ENCODE measurements at regions not wholly inside any gene's neighbourhood (a gene's known extent, or its start where the extent isn't known, plus 50 kb on each side); places are given as distances from the start of the nearest gene placed in this dataset.

DNA sequence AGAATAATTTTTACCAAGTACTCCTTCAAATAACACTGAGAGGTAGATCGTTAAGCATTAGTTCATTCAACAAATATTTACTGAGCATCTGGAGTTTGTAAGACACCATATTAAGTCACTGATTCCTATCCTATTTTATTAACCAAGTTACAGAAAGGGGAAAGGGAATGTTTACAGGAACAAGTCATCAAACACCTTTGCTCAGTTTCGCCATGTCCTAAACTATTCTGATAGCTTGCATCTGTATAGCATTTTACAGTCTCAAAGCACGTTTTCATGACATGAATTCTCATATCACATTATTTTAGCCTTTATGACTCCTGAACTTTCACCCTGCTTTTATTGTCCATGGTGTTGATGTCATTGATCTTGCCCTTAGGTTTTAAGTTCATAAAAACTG lies 89.2 kb downstream of the AREG start:
- Mint-ChIP-seq H3K4me3 (ENCODE audit: unreplicated experiment) (no peak overlapping the region), H3K27me3 (ENCODE audit: low read depth, unreplicated experiment) (no peaks in the 10 kb centered on the region), H3K36me3 (ENCODE audit: low read depth, unreplicated experiment) (no peaks in the 10 kb centered on the region), H3K4me1 (ENCODE audit: low read depth, unreplicated experiment) (peaks cover 11% of the 10 kb centered on the region), H3K9me3 (ENCODE audit: unreplicated experiment) (no peaks in the 10 kb centered on the region), H3K27ac (ENCODE audit: unreplicated experiment) (no peak overlapping the region)
- H3K4me2 ChIP-seq (ENCODE audit: low read length) = no peak overlapping the region
- TF ChIP-seq, protein P1, sequence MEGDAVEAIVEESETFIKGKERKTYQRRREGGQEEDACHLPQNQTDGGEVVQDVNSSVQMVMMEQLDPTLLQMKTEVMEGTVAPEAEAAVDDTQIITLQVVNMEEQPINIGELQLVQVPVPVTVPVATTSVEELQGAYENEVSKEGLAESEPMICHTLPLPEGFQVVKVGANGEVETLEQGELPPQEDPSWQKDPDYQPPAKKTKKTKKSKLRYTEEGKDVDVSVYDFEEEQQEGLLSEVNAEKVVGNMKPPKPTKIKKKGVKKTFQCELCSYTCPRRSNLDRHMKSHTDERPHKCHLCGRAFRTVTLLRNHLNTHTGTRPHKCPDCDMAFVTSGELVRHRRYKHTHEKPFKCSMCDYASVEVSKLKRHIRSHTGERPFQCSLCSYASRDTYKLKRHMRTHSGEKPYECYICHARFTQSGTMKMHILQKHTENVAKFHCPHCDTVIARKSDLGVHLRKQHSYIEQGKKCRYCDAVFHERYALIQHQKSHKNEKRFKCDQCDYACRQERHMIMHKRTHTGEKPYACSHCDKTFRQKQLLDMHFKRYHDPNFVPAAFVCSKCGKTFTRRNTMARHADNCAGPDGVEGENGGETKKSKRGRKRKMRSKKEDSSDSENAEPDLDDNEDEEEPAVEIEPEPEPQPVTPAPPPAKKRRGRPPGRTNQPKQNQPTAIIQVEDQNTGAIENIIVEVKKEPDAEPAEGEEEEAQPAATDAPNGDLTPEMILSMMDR (IDR thresholded peaks at IDR 0.05; ENCODE audit: insufficient read depth, low read depth, low read length) = no peak
- TF ChIP-seq EZH2 (IDR thresholded peaks at IDR 0.05; ENCODE audit: insufficient read depth, low read length) = no peak
- H3K9me3 ChIP-seq (ENCODE audit: insufficient read depth, low read depth, low read length) = no peaks in the 10 kb centered on the region
- no peak overlapping the region for H2AFZ ChIP-seq (ENCODE audit: low read depth, low read length)
- H3K4me1 ChIP-seq (ENCODE audit: insufficient read depth, low read length) = no peaks in the 10 kb centered on the region
- FAIRE-seq = no peak
- H3K4me3 ChIP-seq (ENCODE audit: insufficient read depth, low read depth, low read length) = no peak overlapping the region
- no peak overlapping the region for H3K27ac ChIP-seq (ENCODE audit: low read depth, low read length)
- no peaks in the 10 kb centered on the region for H3K36me3 ChIP-seq (ENCODE audit: insufficient read depth, low read length)
- H4K20me1 ChIP-seq (ENCODE audit: insufficient read depth, low read length) = no peaks in the 10 kb centered on the region
- no peaks in the 10 kb centered on the region for H3K27me3 ChIP-seq (ENCODE audit: insufficient read depth, low read length)
- no peak overlapping the region for H3K9ac ChIP-seq (ENCODE audit: low read length)
- H3K79me2 ChIP-seq (ENCODE audit: insufficient read depth, low read length) = no peaks in the 10 kb centered on the region
- no peak for DNase-seq (ENCODE audit: low read depth)

DNA sequence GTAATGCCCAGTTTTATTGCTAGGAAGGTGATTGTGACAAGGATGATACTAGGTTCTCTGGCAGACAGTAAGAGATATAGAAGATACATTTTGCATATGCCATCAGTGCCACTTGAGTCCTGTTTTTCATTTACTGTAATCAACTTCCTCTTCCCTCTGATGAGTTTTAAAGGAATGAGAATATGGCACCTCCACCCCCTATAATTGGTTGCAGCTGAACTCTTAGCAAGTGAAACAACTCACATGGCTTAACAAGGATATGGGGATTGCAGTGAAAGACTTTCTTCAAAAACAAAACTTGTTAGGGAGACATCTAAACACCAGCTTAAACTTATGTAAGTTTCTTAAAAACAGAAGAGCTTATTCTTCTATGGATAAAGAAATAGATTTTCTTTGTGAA lies 90.0 kb downstream of the AREG start:
- H3K27ac ChIP-seq (ENCODE audit: low read depth, low read length) = no peak overlapping the region

DNA sequence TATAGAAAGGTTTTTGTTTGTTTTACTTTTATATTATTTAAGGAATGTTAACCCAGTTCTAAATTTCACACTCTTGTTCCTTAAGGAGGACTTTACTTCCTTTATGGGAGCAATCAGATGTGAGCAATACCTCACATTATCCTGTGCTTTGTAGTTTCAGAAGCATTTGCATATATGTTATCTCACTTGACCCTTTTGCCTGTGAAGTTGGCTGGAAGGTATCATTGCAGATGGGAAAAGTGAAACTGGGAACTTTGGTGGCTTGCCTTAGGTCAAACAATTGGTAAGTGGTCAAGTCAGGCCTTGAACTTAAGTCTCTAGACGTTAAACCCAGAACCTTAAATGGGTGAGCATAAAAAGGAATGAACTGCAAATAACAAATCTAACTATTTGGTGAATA lies 90.6 kb downstream of the AREG start:
- peaks cover 17% of the 10 kb centered on the region for H3K4me1 Mint-ChIP-seq (ENCODE audit: low read depth, unreplicated experiment)
- H3K4me3 Mint-ChIP-seq (ENCODE audit: unreplicated experiment) = no peak overlapping the region
- FAIRE-seq (no peak), DNase-seq (ENCODE audit: low read depth) (no peak)
- TF ChIP-seq, protein P1 (IDR thresholded peaks at IDR 0.05; ENCODE audit: insufficient read depth, low read depth, low read length) = no peak
- TF ChIP-seq EZH2 (IDR thresholded peaks at IDR 0.05; ENCODE audit: insufficient read depth, low read length) = no peak
- H3K4me2 ChIP-seq (ENCODE audit: low read length) = no peak overlapping the region
- no peak overlapping the region for H3K4me3 ChIP-seq (ENCODE audit: insufficient read depth, low read depth, low read length)
- no peaks in the 10 kb centered on the region for H3K79me2 ChIP-seq (ENCODE audit: insufficient read depth, low read length)
- no peaks in the 10 kb centered on the region for H3K9me3 Mint-ChIP-seq (ENCODE audit: unreplicated experiment)
- H3K27ac Mint-ChIP-seq (ENCODE audit: unreplicated experiment) = no peak overlapping the region
- no peaks in the 10 kb centered on the region for H3K27me3 ChIP-seq (ENCODE audit: insufficient read depth, low read length)
- no peak overlapping the region for H2AFZ ChIP-seq (ENCODE audit: low read depth, low read length)
- H3K9me3 ChIP-seq (ENCODE audit: insufficient read depth, low read depth, low read length) = no peaks in the 10 kb centered on the region
- H3K9ac ChIP-seq (ENCODE audit: low read length) = no peak overlapping the region
- no peak overlapping the region for H3K27ac ChIP-seq (ENCODE audit: low read depth, low read length)
- peaks cover 7% of the 10 kb centered on the region for H3K4me1 ChIP-seq (ENCODE audit: insufficient read depth, low read length)
- no peaks in the 10 kb centered on the region for H3K36me3 Mint-ChIP-seq (ENCODE audit: low read depth, unreplicated experiment)
- no peaks in the 10 kb centered on the region for H3K36me3 ChIP-seq (ENCODE audit: insufficient read depth, low read length)
- H3K27me3 Mint-ChIP-seq (ENCODE audit: low read depth, unreplicated experiment) = no peaks in the 10 kb centered on the region
- H4K20me1 ChIP-seq (ENCODE audit: insufficient read depth, low read length) = no peaks in the 10 kb centered on the region

More for the DNA sequence above, 90.0 kb downstream of the AREG start:
- Histone ChIP-seq H3K4me1 (ENCODE audit: insufficient read depth, low read length) (peaks cover 4% of the 10 kb centered on the region), H3K9me3 (ENCODE audit: insufficient read depth, low read depth, low read length) (no peaks in the 10 kb centered on the region), H3K27me3 (ENCODE audit: insufficient read depth, low read length) (no peaks in the 10 kb centered on the region), H3K4me2 (ENCODE audit: low read length) (no peak overlapping the region), H3K4me3 (ENCODE audit: insufficient read depth, low read depth, low read length) (no peak overlapping the region), H3K36me3 (ENCODE audit: insufficient read depth, low read length) (no peaks in the 10 kb centered on the region), H3K9ac (ENCODE audit: low read length) (no peak overlapping the region), H2AFZ (ENCODE audit: low read depth, low read length) (no peak overlapping the region), H3K79me2 (ENCODE audit: insufficient read depth, low read length) (no peaks in the 10 kb centered on the region), H4K20me1 (ENCODE audit: insufficient read depth, low read length) (no peaks in the 10 kb centered on the region)
- FAIRE-seq = no peak
- Mint-ChIP-seq H3K27ac (ENCODE audit: unreplicated experiment) (no peak overlapping the region), H3K4me1 (ENCODE audit: low read depth, unreplicated experiment) (peaks cover 12% of the 10 kb centered on the region), H3K36me3 (ENCODE audit: low read depth, unreplicated experiment) (no peaks in the 10 kb centered on the region), H3K9me3 (ENCODE audit: unreplicated experiment) (no peaks in the 10 kb centered on the region), H3K27me3 (ENCODE audit: low read depth, unreplicated experiment) (no peaks in the 10 kb centered on the region), H3K4me3 (ENCODE audit: unreplicated experiment) (no peak overlapping the region)
- no peak for DNase-seq (ENCODE audit: low read depth)
- TF ChIP-seq, protein P1 (IDR thresholded peaks at IDR 0.05; ENCODE audit: insufficient read depth, low read depth, low read length) = no peak
- TF ChIP-seq EZH2 (IDR thresholded peaks at IDR 0.05; ENCODE audit: insufficient read depth, low read length) = no peak
